ENCODE measurements at regions not wholly inside any gene's neighbourhood (a gene's known extent, or its start where the extent isn't known, plus 50 kb on each side); places are given as distances from the start of the nearest gene placed in this dataset.

GRCh38 chr14:39868949-39869348, 436.7 kb upstream of the FBXO33 start (continued):
- no peak for TF ChIP-seq ZNF462 (CRISPR knock-in tag; IDR thresholded peaks at IDR 0.05)
- no peak for TF ChIP-seq ETS1 (IDR thresholded peaks at IDR 0.05)
- no peak for TF ChIP-seq JUNB (IDR thresholded peaks at IDR 0.05; ENCODE audit: unreplicated experiment)
- no peak for TF ChIP-seq ZNF114 (CRISPR knock-in tag; IDR thresholded peaks at IDR 0.05)

DNA sequence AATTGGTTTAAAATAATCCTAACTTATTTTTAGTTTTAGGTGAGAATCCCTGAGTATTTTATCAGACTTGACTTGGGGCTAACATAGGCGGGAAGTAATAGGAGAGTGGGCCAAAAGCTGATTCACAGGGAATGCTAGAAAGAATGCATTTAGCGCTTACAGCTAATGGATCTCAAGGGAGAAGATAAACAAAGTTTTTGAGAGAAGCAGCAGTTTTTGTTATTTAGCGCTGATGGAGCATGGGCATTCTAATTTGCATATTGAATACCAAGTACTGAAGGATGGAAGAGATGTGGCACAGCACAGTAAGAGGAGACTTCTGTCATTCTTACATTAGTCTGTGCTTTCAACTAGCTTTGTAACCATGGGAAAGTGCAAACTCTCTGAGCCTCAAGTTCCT, 436.0 kb upstream of the FBXO33 start:
- ATAC-seq (peak; percentile 45), DNase-seq (ENCODE audit: low spot score) (peak; percentile 26)
- no peaks in the 10 kb centered on the region for H3K79me2 ChIP-seq (replicated peaks; ENCODE audit: insufficient read depth)
- H3K36me3 Mint-ChIP-seq (ENCODE audit: low read depth), result no peaks in the 10 kb centered on the region
- no peaks in the 10 kb centered on the region for H3K27me3 ChIP-seq (ENCODE audit: insufficient read depth)
- no peaks in the 10 kb centered on the region for H3K27me3 Mint-ChIP-seq (ENCODE audit: insufficient read depth, low read depth, poor library complexity)
- H3K9me3 Mint-ChIP-seq, result no peaks in the 10 kb centered on the region
- peaks cover 6% of the 10 kb centered on the region for H3K4me1 ChIP-seq (ENCODE audit: insufficient read depth)
- no peak overlapping the region for H2AFZ ChIP-seq
- H3K4me3 ChIP-seq, result no peak overlapping the region
- H3K27ac Mint-ChIP-seq, result peak overlapping the region; percentile 13
- no peak overlapping the region for H3K4me3 Mint-ChIP-seq
- no peaks in the 10 kb centered on the region for H4K20me1 ChIP-seq (replicated peaks; ENCODE audit: insufficient read depth)
- no peaks in the 10 kb centered on the region for H3K36me3 ChIP-seq (ENCODE audit: insufficient read depth)
- no peaks in the 10 kb centered on the region for H3K9me2 ChIP-seq (ENCODE audit: insufficient read depth)
- TF ChIP-seq NANOG (IDR thresholded peaks at IDR 0.05; ENCODE audit: borderline replicate concordance) (no peak), ETS1 (IDR thresholded peaks at IDR 0.05) (no peak), POLR2AphosphoS5 (IDR thresholded peaks at IDR 0.05; ENCODE audit: low read depth) (no peak), CREB1 (CRISPR knock-in tag; IDR thresholded peaks at IDR 0.05; ENCODE audit: low read depth) (no peak), ZNF462 (CRISPR knock-in tag; IDR thresholded peaks at IDR 0.05) (no peak)
- peak overlapping the region; percentile 16; the same call in 1 of the 2 replicates for H3K4me2 ChIP-seq
- H3K27ac ChIP-seq (ENCODE audit: low read depth), result no peak overlapping the region
- peaks cover 11% of the 10 kb centered on the region for H3K4me1 Mint-ChIP-seq
- H3F3A ChIP-seq (replicated peaks; ENCODE audit: low read depth), result no peaks in the 10 kb centered on the region

Data from GM23338 (cell line).